NCI-H128 (cell line): ENCODE measurements at regions not wholly inside any gene's neighbourhood (a gene's known extent, or its start where the extent isn't known, plus 50 kb on each side); places are given as distances from the start of the nearest gene placed in this dataset.

ENCODE experiments used
- DNase-seq: peaks from one replicate; lab custom pipeline; 2025; ENCODE audit not compliant: unreplicated experiment; lab: John Stamatoyannopoulos, UW

GRCh38 chr2:576292-576691, 100.9 kb downstream of the TMEM18 start:
- no peak for DNase-seq

GRCh38 chr2:575727-576236, 101.4 kb downstream of the TMEM18 start:
- DNase-seq: no peak

DNA sequence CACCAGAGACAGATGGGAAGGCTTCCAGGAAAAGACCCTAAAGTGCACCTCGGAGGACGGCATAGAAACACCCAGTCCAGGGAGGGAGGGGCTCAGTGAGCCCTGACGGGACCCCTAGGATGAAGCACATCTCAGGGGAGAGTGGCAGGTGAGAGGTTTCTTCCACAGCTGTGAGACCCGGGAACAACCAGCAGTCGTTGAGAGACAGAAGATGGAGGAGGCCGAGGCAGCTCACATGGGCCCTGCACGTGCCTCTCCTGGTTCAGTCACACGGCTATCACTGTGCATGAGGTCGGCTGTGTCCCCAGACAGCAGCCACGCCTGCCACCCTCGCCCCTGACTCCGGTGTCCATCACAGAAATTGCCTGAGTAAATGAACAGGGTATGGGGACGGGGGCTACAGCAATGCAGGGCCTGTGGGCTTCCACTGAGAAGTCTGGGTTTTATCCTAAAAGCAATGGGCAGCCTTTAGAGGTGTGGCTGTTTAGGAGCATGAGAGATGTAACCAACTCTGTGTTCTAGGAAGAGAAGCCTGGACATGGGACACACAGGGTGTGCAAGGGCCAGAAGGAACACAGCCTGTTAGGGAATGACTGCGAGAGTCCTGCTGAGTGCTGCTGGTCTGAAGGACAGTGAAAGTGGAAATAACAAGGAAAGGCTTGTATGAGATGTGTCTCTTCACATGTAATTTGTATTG, 102.0 kb downstream of the TMEM18 start:
- no peak for DNase-seq

- DNase-seq: no peak
Observed at GRCh38 chr2:573805-574392, 103.3 kb downstream of the TMEM18 start.

DNA sequence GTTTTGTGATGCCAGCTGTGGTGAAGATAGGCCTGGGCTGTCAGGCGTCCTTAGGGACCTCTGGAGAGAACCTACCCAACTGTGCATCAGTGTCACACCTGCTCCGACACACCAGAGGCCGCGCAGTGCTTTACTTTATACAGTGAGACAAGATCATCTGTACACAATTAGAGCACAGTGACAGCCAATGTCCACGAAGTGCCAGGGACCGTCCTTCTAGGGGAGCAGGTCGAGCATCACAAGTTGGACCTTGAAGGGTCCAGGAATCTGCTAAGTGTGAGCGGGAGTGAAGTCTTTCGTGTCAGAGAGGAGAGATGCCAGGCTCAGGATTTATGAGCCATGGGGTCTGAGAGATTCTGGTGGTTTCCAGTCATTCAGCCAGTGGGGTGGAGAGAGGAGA, 104.2 kb downstream of the TMEM18 start:
- no peak for DNase-seq

DNA sequence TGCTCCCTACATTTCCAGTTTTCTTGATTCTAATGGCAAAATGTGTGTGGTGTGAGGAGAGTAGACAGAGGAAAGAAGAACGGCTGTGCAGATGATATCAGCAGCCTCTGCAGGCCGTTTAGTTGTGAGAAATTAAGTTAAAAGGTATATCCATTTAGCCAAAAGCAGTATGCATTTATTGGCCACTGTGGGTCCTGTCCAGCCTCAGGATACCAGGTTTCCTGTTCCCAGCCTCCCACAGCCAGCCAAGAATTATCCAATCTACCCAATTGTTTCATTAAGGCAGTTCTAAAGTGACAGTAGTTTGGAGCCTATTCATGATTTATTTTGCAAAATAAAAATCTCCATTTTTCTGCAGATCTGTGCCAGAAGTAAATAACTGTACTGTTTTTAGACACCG, 107.5 kb downstream of the TMEM18 start:
- DNase-seq: no peak

DNA sequence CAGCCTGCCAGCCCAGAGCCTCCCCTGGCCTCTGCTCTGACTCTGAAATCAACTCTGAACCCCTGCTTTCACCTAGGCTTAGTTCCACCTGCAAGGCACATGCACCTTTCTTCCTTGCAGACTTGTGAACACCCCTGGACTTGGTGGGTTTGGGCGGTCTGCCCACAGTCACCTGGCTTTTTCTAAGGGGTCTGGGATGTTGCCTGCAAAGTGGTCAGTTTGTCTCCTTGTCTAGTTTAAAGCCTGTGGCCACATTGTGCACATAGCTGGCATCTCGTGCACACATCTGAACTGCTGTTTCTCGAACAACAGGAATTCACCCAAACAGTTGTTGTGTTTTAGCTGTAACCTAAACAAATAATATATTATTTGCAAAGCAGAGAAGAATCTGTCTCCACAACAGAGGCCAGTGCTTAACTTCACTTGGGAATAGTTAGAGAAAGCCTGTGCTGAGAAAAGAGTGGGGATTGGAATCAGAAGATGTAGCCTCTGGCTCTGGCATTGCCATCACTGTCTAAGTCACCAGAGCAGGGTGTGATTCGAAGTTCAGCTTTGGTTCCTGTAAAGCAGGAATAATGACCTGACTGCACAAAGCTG, 108.5 kb downstream of the TMEM18 start:
- no peak for DNase-seq

DNA sequence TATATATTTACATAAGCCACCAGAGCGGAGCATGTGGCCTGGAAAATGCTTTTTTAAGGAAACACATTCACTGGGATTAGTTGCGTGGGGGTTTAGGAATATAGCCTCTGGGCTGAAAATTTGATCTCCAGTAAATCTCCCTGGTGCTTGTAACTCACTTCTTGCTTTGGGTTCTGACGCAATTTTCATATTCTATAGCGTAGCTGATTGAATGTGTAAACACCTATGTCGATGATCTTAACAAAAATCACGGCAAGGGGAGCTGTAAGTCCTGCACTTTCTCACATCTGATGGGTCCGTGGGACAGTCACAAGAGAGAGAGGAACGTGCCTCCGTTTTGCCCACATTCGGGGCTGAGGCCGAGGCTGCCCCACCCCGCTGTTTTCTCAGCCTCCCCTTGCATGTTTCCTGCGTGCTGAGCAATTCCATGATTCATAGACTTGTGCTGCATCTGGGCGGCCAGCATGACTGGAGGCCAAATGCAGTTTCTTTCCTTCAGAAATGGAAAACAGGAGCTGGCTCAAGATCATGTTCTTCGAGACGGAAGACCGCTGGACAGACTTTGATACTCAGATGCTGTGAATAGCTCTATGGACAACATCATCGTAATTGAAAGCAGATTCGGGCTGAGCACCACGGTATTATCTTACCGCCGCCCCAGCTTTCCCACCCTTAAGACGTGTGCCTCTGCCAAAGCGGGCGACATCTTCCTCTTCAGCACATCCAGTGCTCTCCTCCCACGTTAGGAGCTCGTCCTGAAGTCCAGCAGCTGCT, 109.2 kb downstream of the TMEM18 start:
- DNase-seq: no peak

GRCh38 chr2:567496-567864, 109.7 kb downstream of the TMEM18 start:
- DNase-seq: no peak

- no peak for DNase-seq
Observed at GRCh38 chr2:566379-567313, 110.6 kb downstream of the TMEM18 start.

- DNase-seq: no peak
Observed at GRCh38 chr2:564471-565181, 112.6 kb downstream of the TMEM18 start.

- DNase-seq: no peak
Observed at GRCh38 chr2:563512-563911, 113.7 kb downstream of the TMEM18 start.

DNA sequence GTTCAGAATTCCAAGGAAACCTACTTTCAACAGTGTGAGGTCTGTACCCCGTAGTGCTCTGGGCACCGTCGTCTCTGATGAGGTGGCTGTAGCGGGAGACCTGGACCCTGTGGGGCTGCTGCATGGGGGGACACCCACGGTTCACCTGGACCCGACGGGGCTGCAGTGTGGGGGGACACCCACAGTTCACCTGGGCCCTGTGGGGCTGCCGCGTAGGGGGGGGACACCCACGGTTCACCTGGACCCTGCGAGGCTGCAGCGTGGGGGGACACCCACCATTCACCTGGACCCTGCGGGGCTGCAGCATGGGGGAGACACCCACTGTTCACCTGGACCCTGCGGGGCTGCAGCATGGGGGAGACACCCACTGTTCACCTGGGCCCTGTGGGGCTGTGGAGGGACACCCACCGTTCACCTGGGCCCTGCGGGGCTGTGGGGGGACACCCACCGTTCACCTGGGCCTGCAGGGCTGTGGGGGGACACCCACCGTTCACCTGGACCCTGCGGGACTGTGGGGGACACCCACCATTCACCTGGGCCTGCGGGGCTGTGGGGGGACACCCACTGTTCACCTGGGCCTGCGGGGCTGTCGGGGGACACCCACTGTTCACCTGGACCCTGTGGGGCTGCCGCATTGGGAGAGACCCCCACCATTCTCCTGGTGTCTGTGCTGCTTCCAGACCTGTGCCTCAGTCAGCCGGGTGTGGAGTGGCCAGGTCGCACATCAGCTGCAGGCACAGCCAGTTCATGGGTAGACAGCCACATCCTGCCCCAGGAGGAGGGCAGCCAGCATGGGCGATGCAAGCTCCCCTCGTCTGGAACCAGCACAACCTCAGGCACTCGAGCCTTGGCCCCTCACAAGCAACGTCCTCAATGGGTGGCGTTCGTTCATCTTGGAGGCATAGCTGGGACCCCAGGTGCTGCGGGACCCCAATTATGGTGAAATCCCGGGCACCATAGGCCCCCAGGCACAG, 114.5 kb downstream of the TMEM18 start:
- DNase-seq: no peak

- no peak for DNase-seq
Observed at GRCh38 chr2:558879-559278, 118.3 kb downstream of the TMEM18 start.

DNA sequence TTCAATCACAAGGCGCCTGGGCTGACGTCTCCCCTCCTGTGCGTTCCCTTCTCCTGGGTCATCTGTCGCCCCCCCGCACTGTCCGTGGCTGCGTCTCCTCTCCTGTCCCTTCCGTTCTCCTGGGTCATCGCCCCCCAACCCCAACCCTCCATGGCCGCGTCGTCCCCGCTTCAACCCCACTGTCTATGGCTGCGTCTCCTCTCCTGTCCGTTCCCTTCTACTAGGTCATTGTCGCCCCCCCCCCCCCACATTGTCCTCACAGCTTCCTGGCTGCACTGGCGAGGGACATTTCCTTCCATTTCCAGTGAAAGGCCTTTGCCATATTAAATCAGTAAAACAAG, 118.9 kb downstream of the TMEM18 start:
- DNase-seq: no peak

- no peak for DNase-seq
Observed at GRCh38 chr2:557635-558301, 119.4 kb downstream of the TMEM18 start.

GRCh38 chr2:556485-556884, 120.7 kb downstream of the TMEM18 start:
- DNase-seq: no peak

DNA sequence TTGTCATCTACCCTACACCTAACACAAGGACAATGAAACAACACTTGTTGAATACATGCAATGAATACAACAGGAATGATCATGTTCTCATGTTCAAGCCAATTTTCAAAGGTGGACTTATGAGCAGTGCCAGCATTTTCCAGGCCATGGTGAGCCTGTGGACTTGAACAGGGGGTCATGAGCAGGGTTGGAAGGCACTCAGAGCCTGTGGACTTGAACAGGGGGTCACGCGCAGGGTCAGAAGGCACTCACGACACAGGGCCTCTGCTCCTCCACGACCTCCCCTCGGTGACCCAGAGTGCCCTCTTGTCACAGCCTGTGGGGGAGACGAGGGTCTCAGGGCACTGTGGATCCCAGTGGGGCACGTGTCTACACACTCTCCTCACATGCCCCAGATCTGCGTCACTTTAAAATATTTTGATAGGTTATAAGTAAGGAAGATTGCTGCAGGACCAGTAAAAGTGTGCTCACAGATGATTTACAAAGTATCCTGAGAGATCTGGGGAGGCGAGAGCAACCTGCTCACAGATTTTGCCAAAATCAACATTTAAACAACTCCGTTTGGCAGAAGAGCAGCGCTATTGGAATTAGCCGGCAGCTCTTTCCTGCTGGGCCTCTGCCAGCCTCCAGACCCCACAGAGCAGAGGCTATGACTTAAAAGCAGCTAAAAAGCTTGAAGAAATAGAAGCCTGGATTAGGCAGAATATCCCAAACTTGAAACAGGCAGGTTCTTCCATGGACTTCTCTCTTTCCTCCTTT, 121.9 kb downstream of the TMEM18 start:
- no peak for DNase-seq
